Cerebellar cortex (tissue), 1 donor: ENCODE measurements at regions not wholly inside any gene's neighbourhood (a gene's known extent, or its start where the extent isn't known, plus 50 kb on each side); places are given as distances from the start of the nearest gene placed in this dataset.

Source experiments
- DNase-seq: peaks from one replicate; pipeline ENCODE4 v3.0.0-alpha.2; 2015; ENCODE audit warnings: low spot score

- no peak for DNase-seq
These were observed 237.3 kb upstream of the SALL3 start for GRCh38 chr18:78742218-78742745.

- no peak for DNase-seq
These were observed 236.5 kb upstream of the SALL3 start for GRCh38 chr18:78743078-78743477.

- no peak for DNase-seq
These were observed 228.0 kb upstream of the SALL3 start for GRCh38 chr18:78751664-78752063.

GRCh38 chr18:78753240-78753639, 226.4 kb upstream of the SALL3 start:
- DNase-seq: no peak

- DNase-seq: no peak
These were observed 225.1 kb upstream of the SALL3 start for GRCh38 chr18:78754311-78755043.

- DNase-seq: no peak
These were observed 222.6 kb upstream of the SALL3 start for GRCh38 chr18:78757014-78757413.

- no peak for DNase-seq
These were observed 221.1 kb upstream of the SALL3 start for GRCh38 chr18:78758496-78758895.

- no peak for DNase-seq
These were observed 216.9 kb upstream of the SALL3 start for GRCh38 chr18:78762753-78763152.

- no peak for DNase-seq
These were observed 215.1 kb upstream of the SALL3 start for GRCh38 chr18:78764544-78764943.

- DNase-seq: no peak
These were observed 214.5 kb upstream of the SALL3 start for GRCh38 chr18:78765142-78765541.

- no peak for DNase-seq
These were observed 213.9 kb upstream of the SALL3 start for GRCh38 chr18:78765637-78766281.

- DNase-seq: no peak
These were observed 212.7 kb upstream of the SALL3 start for GRCh38 chr18:78766651-78767533.

- no peak for DNase-seq
These were observed 212.0 kb upstream of the SALL3 start for GRCh38 chr18:78767648-78768071.

GRCh38 chr18:78768221-78768620, 211.4 kb upstream of the SALL3 start:
- DNase-seq: no peak

- no peak for DNase-seq
These were observed 210.7 kb upstream of the SALL3 start for GRCh38 chr18:78768656-78769501.

GRCh38 chr18:78769502-78770105, 210.0 kb upstream of the SALL3 start:
- DNase-seq: no peak

- DNase-seq: no peak
These were observed 209.3 kb upstream of the SALL3 start for GRCh38 chr18:78770139-78770822.

GRCh38 chr18:78770823-78771139, 208.8 kb upstream of the SALL3 start:
- no peak for DNase-seq

- no peak for DNase-seq
These were observed 207.9 kb upstream of the SALL3 start for GRCh38 chr18:78771496-78772359.
